CMK (cell line): ENCODE measurements at regions not wholly inside any gene's neighbourhood (a gene's known extent, or its start where the extent isn't known, plus 50 kb on each side); places are given as distances from the start of the nearest gene placed in this dataset.
"Not testable (repeated sequence)": the region's sequence is repeated elsewhere in the genome, so short reads cannot be mapped to it uniquely, and the experiment has no call there.

Experiments
- DNase-seq: peaks from one replicate; pipeline ENCODE4 v3.0.0-alpha.2; 2010; ENCODE audit warnings: low read depth

GRCh38 chr6:20341096-20341495 is 60.6 kb upstream of the E2F3 start:
- DNase-seq = no peak

DNA sequence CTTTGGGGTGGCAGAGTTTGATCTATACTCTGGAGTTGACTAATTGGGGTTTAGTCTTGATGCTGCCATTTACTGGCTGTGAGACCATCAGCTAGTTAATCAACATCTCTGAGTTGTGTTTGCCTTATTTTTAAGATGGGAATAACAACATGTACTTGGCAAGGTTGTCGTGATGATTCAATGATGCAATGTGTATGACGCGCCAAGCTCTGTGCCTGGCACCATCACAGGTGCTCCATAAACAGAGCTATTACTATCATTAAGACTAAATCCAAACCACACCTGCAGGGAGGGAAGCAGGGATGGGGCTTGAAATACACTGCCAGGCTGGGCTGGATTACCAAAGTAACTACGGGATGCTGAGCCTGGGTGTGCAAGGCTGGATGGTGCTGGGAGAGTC is 60.1 kb upstream of the E2F3 start:
- DNase-seq = no peak

DNA sequence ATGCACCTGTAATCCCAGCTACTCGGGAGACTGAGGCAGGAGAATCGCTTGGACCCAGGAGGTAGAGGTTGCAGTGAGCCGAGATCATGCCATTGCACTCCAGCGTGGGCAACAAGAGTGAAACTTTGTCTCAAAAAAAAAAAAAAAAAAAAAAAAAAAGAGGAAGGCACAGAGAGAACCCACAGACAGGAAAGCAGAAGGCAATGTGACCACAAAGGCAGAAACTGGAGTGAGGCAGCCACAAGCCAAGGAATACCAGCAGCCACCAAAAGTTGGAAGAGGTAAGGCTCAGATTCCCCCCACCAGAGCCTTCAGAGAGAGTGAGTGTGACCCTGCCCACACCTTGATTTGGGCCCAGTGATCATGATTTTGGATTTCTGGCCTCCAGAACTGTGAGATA is 54.7 kb upstream of the E2F3 start:
- not testable (repeated sequence) for DNase-seq

- DNase-seq = no peak
Measured at GRCh38 chr6:20348041-20348440, 53.6 kb upstream of the E2F3 start.

DNA sequence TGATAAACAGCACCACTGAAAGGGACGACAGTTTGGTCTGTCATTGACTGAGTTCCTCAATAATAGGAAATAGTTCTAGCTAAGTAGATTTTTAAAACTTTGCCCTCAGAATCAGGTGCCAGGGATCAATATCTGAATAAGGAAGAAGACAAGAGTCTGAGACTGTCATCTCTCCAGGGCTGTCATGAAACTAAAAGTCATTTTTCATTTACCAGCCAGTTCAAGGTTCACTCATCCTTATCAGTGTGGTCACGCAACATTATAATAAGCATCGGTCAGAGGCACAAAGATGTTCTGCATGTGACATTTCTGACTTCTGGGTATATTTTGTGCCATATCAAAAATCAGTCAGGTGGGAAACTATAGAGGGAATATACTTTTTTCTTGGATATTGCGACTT is 52.5 kb upstream of the E2F3 start:
- DNase-seq = no peak

GRCh38 chr6:20350215-20350614 is 51.5 kb upstream of the E2F3 start:
- no peak for DNase-seq

GRCh38 chr6:20351534-20351933 is 50.1 kb upstream of the E2F3 start:
- no peak for DNase-seq
